ENCODE measurements at regions not wholly inside any gene's neighbourhood (a gene's known extent, or its start where the extent isn't known, plus 50 kb on each side); places are given as distances from the start of the nearest gene placed in this dataset.

DNA sequence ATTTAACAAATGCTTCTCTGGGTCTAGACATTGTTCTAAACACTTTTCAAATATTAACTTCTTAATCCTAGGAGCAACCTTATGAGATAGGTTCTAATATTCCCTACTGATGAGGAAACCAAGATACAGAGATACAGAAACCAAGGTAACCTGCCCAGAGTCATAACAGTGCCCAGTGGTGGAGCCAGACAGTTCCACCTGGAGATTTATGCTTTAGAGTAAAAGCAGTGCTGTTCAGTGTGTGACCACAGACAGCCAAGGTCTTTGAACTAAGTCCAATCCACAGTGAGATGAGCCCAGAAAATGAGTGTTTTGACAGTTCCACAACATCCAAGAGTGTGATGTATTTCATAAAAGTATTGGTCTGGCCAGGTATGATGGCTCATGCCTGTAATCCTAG is 105.2 kb upstream of the UMPS start:
- CTCF ChIA-PET (ENCODE audit: unreplicated experiment): no interaction called here
- no peaks in the 10 kb centered on the region for H3K79me2 ChIP-seq (ENCODE audit: insufficient read depth, low read depth, low read length)
- no peaks in the 10 kb centered on the region for H3K9me3 ChIP-seq (ENCODE audit: low read length)
- H3K9me2 ChIP-seq (ENCODE audit: insufficient read depth, low read length): no peaks in the 10 kb centered on the region
- intact Hi-C loops (cut with micrococcal nuclease; ENCODE audit: unreplicated experiment): no loop called here
- no peak overlapping the region for H3K4me3 ChIP-seq (ENCODE audit: low read depth, low read length, poor library complexity, severe bottlenecking)
- no peaks in the 10 kb centered on the region for H3K36me3 ChIP-seq (ENCODE audit: insufficient read depth, low read length)
- BruUV-seq (replicated peaks): no TSS peak
- no peak overlapping the region for H3K27ac ChIP-seq (ENCODE audit: low read depth, low read length, poor library complexity, severe bottlenecking)
- no peak for DNase-seq (ENCODE audit: low spot score)
- no peaks in the 10 kb centered on the region for H4K20me1 ChIP-seq (ENCODE audit: insufficient read depth, low read length)
- H3K4me1 ChIP-seq (ENCODE audit: insufficient read depth, low read length, poor library complexity, severe bottlenecking): no peaks in the 10 kb centered on the region
- no peak overlapping the region for H2AFZ ChIP-seq (ENCODE audit: low read length)
- POLR2A ChIA-PET: no interaction called here
- H3K4me2 ChIP-seq (ENCODE audit: low read length): no peak overlapping the region
- TF ChIP-seq, protein P1, sequence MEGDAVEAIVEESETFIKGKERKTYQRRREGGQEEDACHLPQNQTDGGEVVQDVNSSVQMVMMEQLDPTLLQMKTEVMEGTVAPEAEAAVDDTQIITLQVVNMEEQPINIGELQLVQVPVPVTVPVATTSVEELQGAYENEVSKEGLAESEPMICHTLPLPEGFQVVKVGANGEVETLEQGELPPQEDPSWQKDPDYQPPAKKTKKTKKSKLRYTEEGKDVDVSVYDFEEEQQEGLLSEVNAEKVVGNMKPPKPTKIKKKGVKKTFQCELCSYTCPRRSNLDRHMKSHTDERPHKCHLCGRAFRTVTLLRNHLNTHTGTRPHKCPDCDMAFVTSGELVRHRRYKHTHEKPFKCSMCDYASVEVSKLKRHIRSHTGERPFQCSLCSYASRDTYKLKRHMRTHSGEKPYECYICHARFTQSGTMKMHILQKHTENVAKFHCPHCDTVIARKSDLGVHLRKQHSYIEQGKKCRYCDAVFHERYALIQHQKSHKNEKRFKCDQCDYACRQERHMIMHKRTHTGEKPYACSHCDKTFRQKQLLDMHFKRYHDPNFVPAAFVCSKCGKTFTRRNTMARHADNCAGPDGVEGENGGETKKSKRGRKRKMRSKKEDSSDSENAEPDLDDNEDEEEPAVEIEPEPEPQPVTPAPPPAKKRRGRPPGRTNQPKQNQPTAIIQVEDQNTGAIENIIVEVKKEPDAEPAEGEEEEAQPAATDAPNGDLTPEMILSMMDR (conservative IDR thresholded peaks at IDR 0.05; ENCODE audit: low read length): no peak
- no peak for TF ChIP-seq EZH2phosphoT487 (IDR thresholded peaks at IDR 0.05; ENCODE audit: borderline replicate concordance, low read depth, low read length)

DNA sequence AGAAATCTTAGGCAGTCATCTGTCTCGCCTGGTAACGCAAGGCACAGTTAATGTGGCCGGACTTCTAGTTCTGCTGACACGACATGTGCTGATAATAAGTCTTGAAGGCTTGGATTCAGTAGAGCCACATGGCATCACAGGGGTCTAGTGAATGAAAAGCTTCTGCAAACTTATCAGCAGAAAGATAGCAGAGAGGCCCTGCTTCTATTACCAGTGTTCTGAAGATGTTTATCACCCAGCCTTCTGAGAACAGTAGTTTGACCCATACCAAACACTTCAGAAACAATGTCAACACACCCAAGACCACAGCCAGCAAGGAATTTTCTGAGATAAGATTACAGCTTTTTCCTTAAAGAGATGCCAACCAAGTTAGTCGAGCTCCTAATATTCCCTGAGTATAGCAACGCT is 102.7 kb upstream of the UMPS start:
- Histone ChIP-seq H3K4me2 (ENCODE audit: low read length) (no peak overlapping the region), H3K27ac (ENCODE audit: low read depth, low read length, poor library complexity, severe bottlenecking) (no peak overlapping the region), H2AFZ (ENCODE audit: low read length) (no peak overlapping the region), H3K4me3 (ENCODE audit: low read depth, low read length, poor library complexity, severe bottlenecking) (no peak overlapping the region), H3K9me2 (ENCODE audit: insufficient read depth, low read length) (no peaks in the 10 kb centered on the region), H3K4me1 (ENCODE audit: insufficient read depth, low read length, poor library complexity, severe bottlenecking) (no peaks in the 10 kb centered on the region), H4K20me1 (ENCODE audit: insufficient read depth, low read length) (no peaks in the 10 kb centered on the region), H3K36me3 (ENCODE audit: insufficient read depth, low read length) (no peaks in the 10 kb centered on the region), H3K9me3 (ENCODE audit: low read length) (no peaks in the 10 kb centered on the region), H3K79me2 (ENCODE audit: insufficient read depth, low read depth, low read length) (no peaks in the 10 kb centered on the region)
- CTCF ChIA-PET (ENCODE audit: unreplicated experiment): no interaction called here
- no TSS peak for BruUV-seq (replicated peaks)
- POLR2A ChIA-PET: no interaction called here
- intact Hi-C loops (cut with micrococcal nuclease; ENCODE audit: unreplicated experiment): no loop called here
- TF ChIP-seq EZH2phosphoT487 (IDR thresholded peaks at IDR 0.05; ENCODE audit: borderline replicate concordance, low read depth, low read length): no peak
- TF ChIP-seq, protein P1 (conservative IDR thresholded peaks at IDR 0.05; ENCODE audit: low read length): no peak
- no peak for DNase-seq (ENCODE audit: low spot score)

DNA sequence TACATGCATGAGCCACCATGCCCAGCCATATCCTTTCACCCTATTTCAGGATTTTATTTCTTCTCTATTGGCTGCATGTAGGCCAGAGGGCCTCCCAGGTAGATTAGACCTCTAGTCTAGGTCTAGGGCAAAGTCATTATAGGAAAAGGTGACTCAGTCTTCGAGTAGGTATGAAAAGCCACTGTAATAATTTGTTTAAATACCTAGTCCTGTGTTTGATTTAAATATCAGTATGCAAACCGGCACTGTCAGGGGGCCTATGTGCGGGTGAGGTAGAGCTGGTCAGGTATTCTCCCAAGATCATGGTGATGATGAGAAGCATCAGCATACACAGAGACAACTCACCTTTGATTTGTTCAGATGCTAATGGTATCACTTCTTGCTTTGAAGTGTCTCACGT is 101.4 kb upstream of the UMPS start:
- H3K36me3 ChIP-seq (ENCODE audit: insufficient read depth, low read length): no peaks in the 10 kb centered on the region
- H3K79me2 ChIP-seq (ENCODE audit: insufficient read depth, low read depth, low read length): no peaks in the 10 kb centered on the region
- no peak overlapping the region for H3K27ac ChIP-seq (ENCODE audit: low read depth, low read length, poor library complexity, severe bottlenecking)
- no peaks in the 10 kb centered on the region for H3K9me3 ChIP-seq (ENCODE audit: low read length)
- no peaks in the 10 kb centered on the region for H3K4me1 ChIP-seq (ENCODE audit: insufficient read depth, low read length, poor library complexity, severe bottlenecking)
- no TSS peak for BruUV-seq (replicated peaks)
- H4K20me1 ChIP-seq (ENCODE audit: insufficient read depth, low read length): no peaks in the 10 kb centered on the region
- POLR2A ChIA-PET: interaction anchor here (0.6 kb wide), 1 partner anchor 738 kb away, joined by 3 read pairs; no protein-coding TSS in a partner anchor
- H2AFZ ChIP-seq (ENCODE audit: low read length): no peak overlapping the region
- DNase-seq (ENCODE audit: low spot score): no peak
- intact Hi-C loops (cut with micrococcal nuclease; ENCODE audit: unreplicated experiment): no loop called here
- H3K9me2 ChIP-seq (ENCODE audit: insufficient read depth, low read length): no peaks in the 10 kb centered on the region
- CTCF ChIA-PET (ENCODE audit: unreplicated experiment): no interaction called here
- H3K4me3 ChIP-seq (ENCODE audit: low read depth, low read length, poor library complexity, severe bottlenecking): no peak overlapping the region
- no peak for TF ChIP-seq EZH2phosphoT487 (IDR thresholded peaks at IDR 0.05; ENCODE audit: borderline replicate concordance, low read depth, low read length)
- TF ChIP-seq, protein P1 (conservative IDR thresholded peaks at IDR 0.05; ENCODE audit: low read length): no peak
- H3K4me2 ChIP-seq (ENCODE audit: low read length): no peak overlapping the region

Data from OCI-LY7 (cell line).